ENCODE measurements at regions not wholly inside any gene's neighbourhood (a gene's known extent, or its start where the extent isn't known, plus 50 kb on each side); places are given as distances from the start of the nearest gene placed in this dataset.
"Not testable (repeated sequence)": the region's sequence is repeated elsewhere in the genome, so short reads cannot be mapped to it uniquely, and the experiment has no call there.

DNA sequence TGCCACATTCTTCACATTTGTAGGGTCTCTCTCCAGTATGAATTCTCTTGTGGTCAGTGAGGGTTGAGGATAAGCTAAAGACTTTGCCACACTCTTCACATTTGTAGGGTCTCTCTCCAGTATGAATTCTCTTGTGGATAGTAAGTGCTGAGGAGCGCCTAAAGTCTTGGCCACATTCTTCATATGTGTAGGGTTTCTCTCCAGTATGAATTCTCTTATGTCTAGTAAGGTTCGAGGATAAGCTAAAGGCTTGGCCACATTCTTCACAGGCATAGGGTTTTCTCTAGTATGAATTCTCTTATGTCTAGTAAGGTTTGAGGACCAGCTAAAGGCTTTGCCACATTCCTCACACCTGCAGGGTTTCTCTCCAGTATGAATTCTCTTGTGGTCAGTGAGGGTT lies 706.9 kb upstream of the ZNF722 start:
- intact Hi-C loops (cut with DNase I, micrococcal nuclease); ATAC-seq; DNase-seq: not testable (repeated sequence)

GRCh38 chr7:63317595-63317994 lies 681.1 kb upstream of the ZNF722 start:
- ATAC-seq; intact Hi-C loops (cut with DNase I, micrococcal nuclease): not testable (repeated sequence)

DNA sequence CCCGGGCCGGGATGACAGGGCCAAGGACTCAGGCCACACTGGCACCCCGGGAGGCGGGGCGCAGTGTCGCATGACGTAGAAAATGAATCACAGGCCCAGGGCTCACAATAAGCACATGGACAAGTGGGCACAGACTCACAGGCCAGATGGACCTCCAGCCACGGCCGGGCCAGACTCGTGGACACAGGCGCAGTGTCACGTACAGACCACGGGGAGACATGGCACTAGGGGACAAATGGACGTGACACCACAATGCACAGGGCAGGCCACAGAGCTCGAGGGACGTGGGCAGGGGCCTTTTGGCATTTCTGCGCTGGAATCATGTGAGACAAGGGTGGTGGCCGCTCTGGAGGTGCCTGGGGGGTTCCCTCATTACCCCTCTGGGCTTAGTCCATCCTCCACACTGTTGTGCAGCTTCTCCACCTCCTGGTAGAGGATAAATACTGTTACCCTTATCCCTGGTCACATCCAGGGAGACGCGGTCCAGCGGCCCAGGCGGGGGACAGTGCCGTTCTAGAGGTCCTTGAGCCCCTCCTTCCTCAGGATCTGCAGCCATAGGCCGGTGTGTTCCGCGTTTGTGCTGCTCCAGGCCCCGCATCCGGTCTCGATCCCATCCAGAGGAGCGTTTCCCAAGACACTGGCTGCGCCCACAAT lies 649.8 kb upstream of the ZNF722 start:
- not testable (repeated sequence) for ATAC-seq
- DNase-seq = peak in 1 of 2 donors; percentile 19

More at GRCh38 chr7:63317595-63317994, 681.1 kb upstream of the ZNF722 start:
- DNase-seq = peak in 1 of 2 donors; percentile 0

GRCh38 chr7:63376873-63377272 lies 621.8 kb upstream of the ZNF722 start:
- intact Hi-C loops (cut with DNase I, micrococcal nuclease) = no loop called here
- no peak for DNase-seq
- no peak for ATAC-seq

More for the DNA sequence above, 649.8 kb upstream of the ZNF722 start:
- intact Hi-C loops (cut with DNase I, micrococcal nuclease) = not testable (repeated sequence)

GRCh38 chr7:63394139-63394538 lies 604.5 kb upstream of the ZNF722 start:
- intact Hi-C loops (cut with DNase I, micrococcal nuclease); DNase-seq; ATAC-seq: not testable (repeated sequence)

DNA sequence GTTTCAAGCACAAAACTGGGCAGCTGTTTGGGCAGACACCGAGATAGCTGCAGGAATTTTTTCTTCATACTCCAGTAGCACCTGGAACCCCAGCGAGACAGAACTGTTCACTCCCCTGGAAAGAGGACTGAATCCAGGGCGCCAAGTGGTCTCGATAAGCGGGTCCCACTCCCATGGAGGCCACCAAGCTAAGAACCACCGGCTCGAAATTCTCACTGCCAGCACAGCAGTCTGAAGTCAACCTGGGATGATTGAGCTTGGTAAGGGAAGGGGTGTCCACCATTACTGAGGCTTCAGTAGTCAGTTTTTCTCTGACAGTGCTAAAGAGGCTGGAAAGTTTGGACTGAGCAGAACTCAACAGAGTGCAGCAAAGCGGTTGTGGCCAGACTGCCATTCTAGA lies 590.8 kb upstream of the ZNF722 start:
- ATAC-seq; DNase-seq; intact Hi-C loops (cut with DNase I, micrococcal nuclease): not testable (repeated sequence)
